K562 (cell line): ENCODE measurements at regions not wholly inside any gene's neighbourhood (a gene's known extent, or its start where the extent isn't known, plus 50 kb on each side); places are given as distances from the start of the nearest gene placed in this dataset.

ENCODE experiments used
- ATAC-seq: fragments of 200-7000 bp; cut with Tn5 transposase; 3 replicates; pipeline ENCODE4 v1.9.1; 2020; ENCODE audit warnings: moderate library complexity
- BruUV-seq: library from RNA; stranded (reverse); fragments of 400-500 nt; replicated peaks from 2 replicates; lab custom pipeline; 2021; lab: Mats Ljungman, UMichigan
- CTCF ChIA-PET: fragments of 300-600 bp; formaldehyde crosslinking; extraction: SDS; loops from one replicate; lab custom pipeline; 2021; ENCODE audit warnings: low intra/inter-chr PET ratio; lab: Yijun Ruan, JAX
- POLR2A ChIA-PET: fragments of 300-600, 350-650 bp; sonication (Branson Sonifier 250); formaldehyde crosslinking; extraction: SDS; loops from one replicate; lab custom pipeline; 2021; ENCODE audit warnings: antibody characterized with exemption, inconsistent platforms; lab: Yijun Ruan, JAX
- DNase-seq, 4 experiments: peaks; one replicate each; pipeline versions ENCODE4 v3.0.0 to v3.0.0-alpha.2; 2011 to 2018; ENCODE audit warnings: low spot score in 3 of 4, mixed read lengths in 3 of 4; ENCODE audit errors: extremely low read depth in 1 of 4
- FAIRE-seq: peaks from 2 replicates; lab custom pipeline; 2011; peaks lifted over from hg19 to GRCh38; lab: Jason Lieb, UNC
- H2AFZ ChIP-seq: 2 replicates; pipeline ENCODE4 v1.6.0; 2011; ENCODE audit warnings: low read depth, low read length, control low read depth, inconsistent platforms
- H3K27ac ChIP-seq: fragments of 200-600 bp; 3 replicates; pipeline ENCODE4 v1.8.0; 2011; ENCODE audit warnings: low read depth, mild to moderate bottlenecking, control low read depth, inconsistent platforms, low read length, moderate library complexity, mixed read lengths; ENCODE audit errors: extremely low read depth
- H3K27me3 ChIP-seq, 2 experiments: fragments of 300-600 bp in 1 of 2; 2 replicates in 1 of 2; 3 replicates in 1 of 2; pipeline versions ENCODE4 v1.6.0 to v1.8.0; 2011; ENCODE audit warnings: inconsistent platforms in 2 of 2, low read length in 2 of 2, mild to moderate bottlenecking in 1 of 2, mixed read lengths in 1 of 2, moderate library complexity in 1 of 2; ENCODE audit not compliant: control insufficient read depth in 2 of 2, insufficient read depth in 2 of 2
- H3K36me3 ChIP-seq: fragments of 300-600 bp; 3 replicates; pipeline ENCODE4 v1.8.0; 2011; ENCODE audit warnings: mild to moderate bottlenecking, low read length, inconsistent platforms; ENCODE audit not compliant: control insufficient read depth, insufficient read depth
- H3K4me1 ChIP-seq, 2 experiments: fragments of 200-600 bp in 1 of 2; replicated peaks in 1 of 2; 2 replicates in 1 of 2; 3 replicates in 1 of 2; pipeline versions ENCODE4 v1.5.1 to v1.8.0; 2011; ENCODE audit warnings: inconsistent platforms in 2 of 2, low read length in 2 of 2, mild to moderate bottlenecking in 1 of 2, mixed read lengths in 1 of 2, moderate library complexity in 1 of 2; ENCODE audit not compliant: control insufficient read depth in 2 of 2, insufficient read depth in 2 of 2
- H3K4me2 ChIP-seq: 2 replicates; pipeline ENCODE4 v1.6.1; 2011; ENCODE audit warnings: low read length, control low read depth, inconsistent platforms, mixed read lengths; ENCODE audit not compliant: insufficient read depth
- H3K4me3 ChIP-seq: fragments of 200-600 bp; sonication (generic), shearing (Covaris generic); 2 replicates; pipeline ENCODE4 v1.5.1; 2016; ENCODE audit warnings: control low read depth, inconsistent platforms
- H3K79me2 ChIP-seq: fragments of 200-600 bp; 3 replicates; pipeline ENCODE4 v1.8.0; 2011; ENCODE audit warnings: low read length, inconsistent platforms; ENCODE audit not compliant: control insufficient read depth, insufficient read depth
- H3K9ac ChIP-seq, 2 experiments: 2 replicates each; pipeline versions ENCODE4 v1.6.0 to v1.6.1; 2011; ENCODE audit warnings: low read depth in 2 of 2, low read length in 2 of 2, control low read depth in 1 of 2, inconsistent platforms in 1 of 2, mild to moderate bottlenecking in 1 of 2, mixed read lengths in 1 of 2; ENCODE audit not compliant: insufficient read depth in 1 of 2
- H3K9me1 ChIP-seq: one replicate; pipeline ENCODE4 v1.6.0; 2011; ENCODE audit warnings: inconsistent platforms, mild to moderate bottlenecking, low read length, moderate library complexity; ENCODE audit not compliant: control insufficient read depth, insufficient read depth
- H3K9me3 ChIP-seq: replicated peaks from 2 replicates; pipeline ENCODE4 v1.5.1; 2011; ENCODE audit warnings: low read depth, low read length, inconsistent platforms; ENCODE audit not compliant: control insufficient read depth, insufficient read depth
- H4K20me1 ChIP-seq: replicated peaks from 2 replicates; pipeline ENCODE4 v1.6.1; 2011; ENCODE audit warnings: low read length, inconsistent platforms, mixed read lengths; ENCODE audit not compliant: control insufficient read depth, insufficient read depth
- CBFA2T3 ChIP-seq: fragments of 450-650 bp; IDR thresholded peaks from 2 replicates; pipeline ENCODE4 v1.6.1; 2017
- CBX5 ChIP-seq: IDR thresholded peaks from 2 replicates; pipeline ENCODE4 v1.6.1; 2014; ENCODE audit warnings: low read depth, borderline replicate concordance
- CEBPG ChIP-seq, 3 experiments: fragments of 200-800 bp in 1 of 3; sonication (Bioruptor generic) in 1 of 3; sonication (generic) in 1 of 3; formaldehyde crosslinking in 1 of 3; IDR thresholded peaks in 2 of 3; conservative IDR thresholded peaks in 1 of 3; 2 replicates each; pipeline versions ENCODE4 v1.6.1 to v1.8.0; 2016 to 2022; ENCODE audit warnings: missing compliant biosample characterization in 2 of 3, missing genetic modification characterization in 2 of 3, mild to moderate bottlenecking in 1 of 3, missing genetic modification reagents in 1 of 3
- CHCHD3 ChIP-seq: fragments of 250-450 bp; sonication (Bioruptor Pico); IDR thresholded peaks from 2 replicates; pipeline ENCODE4 v2.1.2; 2022; ENCODE audit warnings: mild to moderate bottlenecking
- DIDO1 ChIP-seq: fragments of 450-650 bp; IDR thresholded peaks from 2 replicates; pipeline ENCODE4 v1.6.1; 2016; ENCODE audit warnings: low read depth, missing biosample characterization, missing genetic modification characterization
- DMBX1 ChIP-seq: fragments of 250-450 bp; sonication (Bioruptor Pico); IDR thresholded peaks from 2 replicates; pipeline ENCODE4 v1.8.0; 2022; ENCODE audit warnings: inconsistent platforms, mild to moderate bottlenecking, moderate library complexity, borderline replicate concordance
- EP300 ChIP-seq: IDR thresholded peaks from 2 replicates; pipeline ENCODE4 v1.6.1; 2012; ENCODE audit warnings: low read length, improper control_type of control experiment
- HMGN3 ChIP-seq: IDR thresholded peaks from 2 replicates; pipeline ENCODE4 v1.6.1; 2011; ENCODE audit warnings: borderline replicate concordance, low read depth, mild to moderate bottlenecking, mixed read lengths, low read length; ENCODE audit not compliant: insufficient read length; ENCODE audit errors: extremely low read depth
- KAT7 ChIP-seq: sonication (generic); formaldehyde crosslinking; IDR thresholded peaks from 2 replicates; pipeline ENCODE4 v1.8.0; 2022; ENCODE audit warnings: missing genetic modification reagents, mild to moderate bottlenecking, borderline replicate concordance
- KAT8 ChIP-seq: fragments of 450-650 bp; IDR thresholded peaks from 2 replicates; pipeline ENCODE4 v1.6.1; 2016; ENCODE audit warnings: low read depth, mild to moderate bottlenecking
- MYNN ChIP-seq, 2 experiments: sonication (generic); formaldehyde crosslinking in 1 of 2; IDR thresholded peaks; 2 replicates each; pipeline versions ENCODE4 v1.5.0 to v1.6.1; 2016 to 2020; ENCODE audit warnings: antibody characterized with exemption in 1 of 2, missing genetic modification reagents in 1 of 2
- SREBF1 ChIP-seq: fragments of 150-350 bp; IDR thresholded peaks from 2 replicates; pipeline ENCODE4 v1.6.1; 2014; ENCODE audit warnings: antibody characterized with exemption, low read depth, low read length, borderline replicate concordance
- U2AF2 ChIP-seq: fragments of 200-400 bp; formaldehyde crosslinking; optimal IDR thresholded peaks from 2 replicates; pipeline ENCODE3; 2017; ENCODE audit warnings: low read depth, mild to moderate bottlenecking, low read length
- ZNF3 ChIP-seq: fragments of 250-450 bp; sonication (Bioruptor Pico); IDR thresholded peaks from 2 replicates; pipeline ENCODE4 v1.5.0; 2021; ENCODE audit warnings: mild to moderate bottlenecking, moderate library complexity
- ZNF561 ChIP-seq: fragments of 450-650 bp; formaldehyde crosslinking; conservative IDR thresholded peaks from 2 replicates; pipeline ENCODE4 v1.4.0; 2020; ENCODE audit warnings: mild to moderate bottlenecking, moderate library complexity
- WGBS: fragments of 100-300 bp; shearing (Covaris generic); methylation state at CpG from one replicate; pipeline ENCODE4 v1.1.6; 2016; ENCODE audit warnings: low coverage, mixed read lengths; ENCODE audit not compliant: insufficient coverage; ENCODE audit errors: missing lambda C conversion rate; 5-methylcytosine and 5-hydroxymethylcytosine counted together
- in situ Hi-C: fragments of 300-500 bp; cut with MboI; formaldehyde crosslinking; loops from 4 replicates; pipeline ENCODE4 v1.15.0; 2018; ENCODE audit warnings: inconsistent platforms, mixed read lengths
- intact Hi-C: fragments of 100-400 bp; cut with micrococcal nuclease; formaldehyde crosslinking; loops from 2 replicates; pipeline ENCODE4 v1.14.2; 2022
- TF ChIP-seq, protein P1 (sequence below): IDR thresholded peaks from 2 replicates; pipeline ENCODE4 v1.6.1; 2014; ENCODE audit warnings: antibody characterized with exemption
- TF ChIP-seq, protein P2 (sequence below): fragments of 250-450 bp; sonication (Bioruptor Pico); IDR thresholded peaks from 2 replicates; pipeline ENCODE4 v1.4.0; 2020; ENCODE audit warnings: mild to moderate bottlenecking
- TF ChIP-seq, protein P3 (sequence below): fragments of 250-450 bp; sonication (Bioruptor Pico); IDR thresholded peaks from 2 replicates; pipeline ENCODE4 v1.8.0; 2021; ENCODE audit warnings: mild to moderate bottlenecking, moderate library complexity

DNA sequence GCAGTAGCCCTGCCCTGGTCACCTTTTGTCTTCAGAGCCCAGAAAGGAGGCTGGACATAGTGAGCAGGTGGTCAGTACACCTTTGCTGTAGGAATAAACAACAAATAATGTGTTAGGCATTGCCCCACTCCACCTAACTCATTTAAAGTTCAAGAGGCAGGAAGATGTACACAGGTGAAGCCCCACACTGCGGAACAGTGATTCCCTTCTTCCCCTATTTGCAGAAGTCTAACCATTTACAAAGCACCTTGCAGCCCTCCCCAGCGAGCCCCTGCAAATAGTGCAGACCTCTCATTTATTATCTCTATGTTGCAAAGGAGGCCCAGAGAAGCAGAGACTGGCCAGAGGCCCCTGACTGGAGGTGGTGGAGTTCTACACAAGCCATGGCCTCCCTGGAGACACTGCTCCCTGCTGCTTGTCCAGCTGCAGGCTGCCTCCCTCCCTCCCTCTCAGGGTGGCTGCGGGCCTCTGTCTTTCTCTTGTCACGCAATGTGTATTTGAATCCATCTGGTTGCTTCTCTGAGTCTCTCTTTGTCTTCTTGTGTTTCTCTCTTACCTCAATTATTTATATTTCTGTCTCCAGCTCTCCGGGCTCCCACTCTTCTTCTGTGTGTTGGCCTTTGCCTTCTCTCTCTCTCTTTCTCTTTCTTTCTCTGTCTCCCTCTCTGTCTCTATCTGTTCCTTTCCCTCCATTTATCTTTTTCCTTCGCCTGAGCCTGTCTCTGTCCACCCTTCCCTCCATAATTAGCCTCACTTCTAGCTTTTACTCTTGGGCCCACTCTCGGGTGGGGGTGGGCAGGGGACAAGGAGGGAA lies 59.1 kb upstream of the PRDM11 start (continued):
- TF ChIP-seq CHCHD3 (no peak), ZNF3 (CRISPR knock-in tag) (no peak), CEBPG (CRISPR knock-in tag; IDR thresholded peaks at IDR 0.05) (no peak), CEBPG (tag; conservative IDR thresholded peaks at IDR 0.05 in 1 of 2, IDR thresholded peaks at IDR 0.05 in 1 of 2) (no peak), U2AF2 (no peak), SREBF1 (no peak), DMBX1 (CRISPR knock-in tag) (no peak)
- TF ChIP-seq, protein P1, sequence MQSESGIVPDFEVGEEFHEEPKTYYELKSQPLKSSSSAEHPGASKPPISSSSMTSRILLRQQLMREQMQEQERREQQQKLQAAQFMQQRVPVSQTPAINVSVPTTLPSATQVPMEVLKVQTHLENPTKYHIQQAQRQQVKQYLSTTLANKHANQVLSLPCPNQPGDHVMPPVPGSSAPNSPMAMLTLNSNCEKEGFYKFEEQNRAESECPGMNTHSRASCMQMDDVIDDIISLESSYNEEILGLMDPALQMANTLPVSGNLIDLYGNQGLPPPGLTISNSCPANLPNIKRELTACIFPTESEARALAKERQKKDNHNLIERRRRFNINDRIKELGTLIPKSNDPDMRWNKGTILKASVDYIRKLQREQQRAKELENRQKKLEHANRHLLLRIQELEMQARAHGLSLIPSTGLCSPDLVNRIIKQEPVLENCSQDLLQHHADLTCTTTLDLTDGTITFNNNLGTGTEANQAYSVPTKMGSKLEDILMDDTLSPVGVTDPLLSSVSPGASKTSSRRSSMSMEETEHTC = no peak
- TF ChIP-seq, all 486 proteins: peak for 0

DNA sequence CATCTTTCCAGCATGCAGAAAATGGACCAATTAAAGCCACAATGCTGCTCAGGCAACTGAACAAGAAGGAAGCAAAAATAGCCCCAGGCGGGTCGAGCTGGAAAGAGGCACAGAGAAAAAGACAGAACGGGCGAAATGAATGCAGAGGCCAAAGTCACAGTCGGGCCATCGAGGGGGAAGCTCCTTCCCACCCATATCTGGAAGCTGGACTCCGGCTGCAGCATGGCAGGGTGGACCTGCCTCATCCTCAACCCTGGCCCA lies 58.6 kb upstream of the PRDM11 start:
- no peak overlapping the region for H3K4me3 ChIP-seq
- H3K27ac ChIP-seq = no peak overlapping the region
- H3K27me3 ChIP-seq = peaks cover 0 to 15% of the 10 kb centered on the region in 2 experiments; a peak in 2 of 5 replicates
- H3K9ac ChIP-seq = no peak overlapping the region
- ATAC-seq (no peak), DNase-seq (no peak), FAIRE-seq (no peak)
- H2AFZ ChIP-seq = no peak overlapping the region
- in situ Hi-C loops (no loop called here), intact Hi-C loops (no loop called here)
- H4K20me1 ChIP-seq = 0 out of 2 replicates have a peak, but pooled peaks cover under 1% of the 10 kb centered on the region
- H3K4me1 ChIP-seq = no peaks in the 10 kb centered on the region
- 0% methylated on average over 7 of the region's 7 CpGs for WGBS
- no peaks in the 10 kb centered on the region for H3K79me2 ChIP-seq
- BruUV-seq = no TSS peak
- POLR2A ChIA-PET = no interaction called here
- CTCF ChIA-PET = no interaction called here
- no peaks in the 10 kb centered on the region for H3K36me3 ChIP-seq
- H3K9me1 ChIP-seq = no peaks in the 10 kb centered on the region
- no peak overlapping the region for H3K4me2 ChIP-seq
- no peaks in the 10 kb centered on the region for H3K9me3 ChIP-seq
- no peak for TF ChIP-seq KAT8
- no peak for TF ChIP-seq HMGN3
- TF ChIP-seq EP300 = no peak
- TF ChIP-seq MYNN (IDR thresholded peaks at IDR 0.05) = no peak
- TF ChIP-seq MYNN (CRISPR knock-in tag; IDR thresholded peaks at IDR 0.05) = no peak
- no peak for TF ChIP-seq CBX5
- TF ChIP-seq, protein P2, sequence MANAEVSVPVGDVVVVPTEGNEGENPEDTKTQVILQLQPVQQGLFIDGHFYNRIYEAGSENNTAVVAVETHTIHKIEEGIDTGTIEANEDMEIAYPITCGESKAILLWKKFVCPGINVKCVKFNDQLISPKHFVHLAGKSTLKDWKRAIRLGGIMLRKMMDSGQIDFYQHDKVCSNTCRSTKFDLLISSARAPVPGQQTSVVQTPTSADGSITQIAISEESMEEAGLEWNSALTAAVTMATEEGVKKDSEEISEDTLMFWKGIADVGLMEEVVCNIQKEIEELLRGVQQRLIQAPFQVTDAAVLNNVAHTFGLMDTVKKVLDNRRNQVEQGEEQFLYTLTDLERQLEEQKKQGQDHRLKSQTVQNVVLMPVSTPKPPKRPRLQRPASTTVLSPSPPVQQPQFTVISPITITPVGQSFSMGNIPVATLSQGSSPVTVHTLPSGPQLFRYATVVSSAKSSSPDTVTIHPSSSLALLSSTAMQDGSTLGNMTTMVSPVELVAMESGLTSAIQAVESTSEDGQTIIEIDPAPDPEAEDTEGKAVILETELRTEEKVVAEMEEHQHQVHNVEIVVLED (CRISPR knock-in tag) = no peak
- TF ChIP-seq DIDO1 (tag) = no peak
- TF ChIP-seq, protein P3, sequence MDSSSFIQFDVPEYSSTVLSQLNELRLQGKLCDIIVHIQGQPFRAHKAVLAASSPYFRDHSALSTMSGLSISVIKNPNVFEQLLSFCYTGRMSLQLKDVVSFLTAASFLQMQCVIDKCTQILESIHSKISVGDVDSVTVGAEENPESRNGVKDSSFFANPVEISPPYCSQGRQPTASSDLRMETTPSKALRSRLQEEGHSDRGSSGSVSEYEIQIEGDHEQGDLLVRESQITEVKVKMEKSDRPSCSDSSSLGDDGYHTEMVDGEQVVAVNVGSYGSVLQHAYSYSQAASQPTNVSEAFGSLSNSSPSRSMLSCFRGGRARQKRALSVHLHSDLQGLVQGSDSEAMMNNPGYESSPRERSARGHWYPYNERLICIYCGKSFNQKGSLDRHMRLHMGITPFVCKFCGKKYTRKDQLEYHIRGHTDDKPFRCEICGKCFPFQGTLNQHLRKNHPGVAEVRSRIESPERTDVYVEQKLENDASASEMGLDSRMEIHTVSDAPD (CRISPR knock-in tag) = no peak
- TF ChIP-seq KAT7 (CRISPR knock-in tag) = no peak
- no peak for TF ChIP-seq ZNF561
- TF ChIP-seq CBFA2T3 = no peak
